COLO668 (cell line): ENCODE measurements at regions not wholly inside any gene's neighbourhood (a gene's known extent, or its start where the extent isn't known, plus 50 kb on each side); places are given as distances from the start of the nearest gene placed in this dataset.
A peak's percentile ranks its signal among the peaks of the same experiment; 100 is the strongest.

Experiments used
- DNase-seq: peaks from one replicate; lab custom pipeline; 2025; ENCODE audit not compliant: unreplicated experiment; lab: John Stamatoyannopoulos, UW

DNA sequence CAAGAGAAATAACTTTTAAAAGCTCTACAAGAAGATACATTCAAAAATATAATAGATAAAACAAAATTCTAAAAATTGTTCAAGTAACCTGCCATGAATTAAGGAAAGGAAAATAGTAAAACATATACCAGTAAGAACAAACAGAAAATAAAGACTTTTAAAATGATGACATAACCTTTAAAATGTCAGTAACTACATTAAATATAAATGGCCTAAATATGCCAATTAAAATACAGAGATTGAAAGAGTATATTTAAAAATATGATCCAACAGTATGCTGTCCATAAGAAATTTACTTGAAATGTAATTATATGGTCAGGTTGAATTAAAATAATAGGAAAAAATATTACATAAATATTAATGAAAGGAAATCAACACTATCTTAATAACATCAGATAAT is 911.7 kb upstream of the POU3F3 start:
- DNase-seq, result no peak

GRCh38 chr2:103945083-103945482 is 908.8 kb upstream of the POU3F3 start:
- DNase-seq, result no peak

- DNase-seq, result peak; percentile 26
These were observed 894.5 kb upstream of the POU3F3 start for GRCh38 chr2:103959174-103960128.

GRCh38 chr2:103960129-103960513 is 893.8 kb upstream of the POU3F3 start:
- DNase-seq, result no peak

DNA sequence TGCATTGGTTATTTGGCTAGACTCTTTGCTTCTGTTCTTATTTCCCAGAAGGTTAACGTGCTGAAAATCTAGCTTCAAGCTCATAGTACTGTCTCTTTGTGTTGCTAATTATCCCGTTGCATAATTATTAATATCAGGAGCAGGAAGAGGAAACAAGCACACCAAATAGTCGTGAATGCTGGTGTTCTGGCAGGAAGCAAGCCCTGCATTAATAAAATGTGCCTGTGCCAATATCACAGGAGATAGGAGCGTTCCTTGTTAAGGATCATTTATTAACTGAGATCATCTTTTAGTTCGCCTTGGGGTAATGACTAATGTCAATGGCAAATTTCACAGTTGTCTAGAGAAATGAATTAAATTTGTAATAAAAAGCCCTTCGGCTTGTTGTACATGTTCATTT is 893.0 kb upstream of the POU3F3 start:
- no peak for DNase-seq

GRCh38 chr2:103961862-103962261 is 892.1 kb upstream of the POU3F3 start:
- no peak for DNase-seq

GRCh38 chr2:103962670-103963069 is 891.2 kb upstream of the POU3F3 start:
- no peak for DNase-seq

GRCh38 chr2:103963146-103963725 is 890.7 kb upstream of the POU3F3 start:
- no peak for DNase-seq

- no peak for DNase-seq
These were observed 876.7 kb upstream of the POU3F3 start for GRCh38 chr2:103977241-103977640.

GRCh38 chr2:103977668-103978067 is 876.2 kb upstream of the POU3F3 start:
- no peak for DNase-seq

GRCh38 chr2:103980401-103980800 is 873.5 kb upstream of the POU3F3 start:
- no peak for DNase-seq

DNA sequence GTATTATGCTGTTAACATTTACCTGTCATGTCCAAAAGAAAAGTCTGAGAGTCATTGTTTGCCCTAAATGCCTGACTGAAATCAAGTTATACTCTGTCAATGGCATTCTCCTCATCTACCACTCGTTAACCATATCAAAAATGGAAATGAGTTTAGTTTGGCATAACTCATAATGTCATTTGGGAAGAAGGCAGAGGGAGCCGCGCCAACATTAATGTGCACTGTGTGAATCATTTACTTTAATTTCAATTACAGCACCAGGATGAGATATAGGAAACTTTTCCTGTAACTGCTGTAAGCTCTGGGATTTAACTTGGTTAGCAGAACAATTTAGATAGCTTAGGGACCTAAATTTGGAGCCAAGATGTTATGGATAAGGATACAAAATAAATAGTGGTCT is 871.2 kb upstream of the POU3F3 start:
- no peak for DNase-seq

GRCh38 chr2:103986001-103986400 is 867.9 kb upstream of the POU3F3 start:
- no peak for DNase-seq

GRCh38 chr2:103991591-103991990 is 862.3 kb upstream of the POU3F3 start:
- DNase-seq, result no peak

GRCh38 chr2:104004821-104005220 is 849.1 kb upstream of the POU3F3 start:
- DNase-seq, result no peak

DNA sequence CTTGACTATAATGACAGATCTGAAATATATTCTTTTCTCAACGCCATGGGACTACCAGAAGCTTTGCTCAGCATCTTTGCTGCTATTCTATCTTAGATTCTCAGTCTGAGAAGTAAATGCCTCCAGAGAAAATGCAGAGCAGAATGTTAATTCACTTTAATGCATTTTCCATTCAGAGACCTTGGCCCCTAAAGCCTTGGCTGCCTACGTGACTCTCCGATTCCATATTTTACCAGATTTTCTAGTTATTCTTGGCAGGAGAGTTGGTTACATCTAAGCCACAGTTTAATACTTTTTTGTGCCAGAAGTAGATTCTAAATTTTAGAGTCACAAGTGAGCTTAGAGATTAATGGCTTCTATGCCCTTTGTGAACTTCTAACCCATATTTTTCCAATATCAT is 837.1 kb upstream of the POU3F3 start:
- no peak for DNase-seq

DNA sequence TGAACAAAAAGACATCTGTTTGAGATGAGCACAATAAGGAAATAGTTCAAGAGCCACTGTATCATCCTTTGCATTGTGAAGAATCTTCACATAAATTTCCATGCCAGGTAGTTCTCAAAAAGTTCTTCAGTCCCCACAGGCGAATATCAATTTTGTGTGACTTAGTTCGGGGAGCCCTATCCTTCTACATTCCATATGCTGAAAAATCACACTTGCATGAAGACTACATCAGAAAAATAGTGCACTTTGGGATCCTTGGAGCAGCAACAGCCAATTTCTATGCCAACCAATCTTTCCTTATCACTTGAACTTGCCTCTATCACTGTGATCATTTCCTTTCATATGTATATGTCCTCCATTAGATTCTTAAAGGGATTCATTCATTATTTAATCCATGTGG is 830.6 kb upstream of the POU3F3 start:
- no peak for DNase-seq

GRCh38 chr2:104023765-104024164 is 830.1 kb upstream of the POU3F3 start:
- no peak for DNase-seq

DNA sequence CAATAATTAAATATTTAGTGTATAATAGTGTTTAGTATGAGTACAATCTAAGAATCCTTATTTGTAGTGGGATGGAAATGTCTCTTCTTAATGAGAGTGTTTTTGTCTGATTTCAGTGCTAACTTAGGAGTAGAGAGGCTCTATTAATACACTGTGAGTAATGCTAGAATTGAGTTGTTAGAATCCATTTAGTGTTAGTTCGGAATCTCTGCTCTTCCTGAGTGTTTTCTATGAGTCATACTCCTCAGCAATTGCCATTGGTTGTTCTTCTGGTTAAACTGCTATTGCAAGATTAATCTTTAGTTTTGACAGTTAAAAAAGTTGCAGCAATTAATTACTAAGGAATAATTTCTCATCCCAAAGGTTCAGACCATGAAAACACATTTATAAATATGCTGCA is 828.6 kb upstream of the POU3F3 start:
- DNase-seq, result no peak

DNA sequence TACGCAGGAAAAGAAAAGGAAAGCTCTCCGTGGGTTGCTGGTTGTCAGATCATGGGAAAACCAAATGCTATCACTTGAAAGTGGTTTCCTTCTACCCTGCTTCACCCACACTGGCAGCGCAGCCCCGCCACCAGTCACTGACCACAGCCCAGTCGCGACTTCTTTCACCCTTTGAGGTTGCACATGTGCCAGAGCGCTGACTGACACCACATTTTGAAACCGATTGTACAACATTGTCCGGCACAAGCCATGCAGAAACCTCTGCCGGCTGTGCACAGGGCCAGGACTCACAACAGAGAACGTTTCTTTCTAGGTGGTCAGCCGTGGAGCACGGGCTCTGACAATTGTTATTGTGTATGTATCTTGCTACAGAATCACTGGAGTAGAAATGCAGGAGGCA is 827.2 kb upstream of the POU3F3 start:
- no peak for DNase-seq

GRCh38 chr2:104027321-104027720 is 826.6 kb upstream of the POU3F3 start:
- DNase-seq, result no peak

DNA sequence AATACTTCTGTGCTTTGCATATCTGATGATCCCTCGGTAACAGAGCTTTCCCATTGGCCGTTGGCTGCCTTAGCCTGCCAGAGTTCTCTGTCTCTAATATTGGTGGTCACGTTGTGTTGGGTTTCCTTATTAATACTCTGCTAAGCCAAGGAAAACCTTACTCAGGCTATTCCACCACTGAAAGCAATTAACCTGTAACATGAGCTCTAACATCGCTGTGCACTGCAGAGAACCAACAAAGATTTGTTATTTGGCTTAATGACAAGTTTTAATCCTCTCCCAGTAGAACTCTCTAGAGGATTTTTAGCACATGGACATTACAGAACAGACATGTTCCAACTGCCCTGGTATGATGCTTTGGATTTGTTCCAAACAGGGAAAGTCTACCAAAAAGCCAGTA is 825.9 kb upstream of the POU3F3 start:
- DNase-seq, result no peak

DNA sequence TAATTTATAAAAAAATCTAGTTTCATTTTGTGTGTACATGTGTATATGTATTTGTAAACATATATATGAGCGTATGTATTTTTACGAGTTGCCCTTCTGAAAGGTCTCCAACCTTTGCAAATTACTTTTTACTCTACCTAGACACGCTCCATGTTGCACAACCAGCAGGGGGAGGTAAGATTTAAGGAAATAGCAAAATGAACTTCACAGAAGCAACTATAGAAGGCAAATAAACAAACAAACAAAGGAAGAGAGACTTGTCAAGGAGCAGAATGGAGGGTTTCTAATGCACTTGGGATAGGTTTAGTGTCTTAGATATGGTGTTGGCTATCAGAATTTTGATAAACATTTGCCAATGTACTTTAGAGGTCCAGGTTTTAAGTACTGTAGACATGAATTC is 820.5 kb upstream of the POU3F3 start:
- peak; percentile 8 for DNase-seq
